ENCODE measurements at regions not wholly inside any gene's neighbourhood (a gene's known extent, or its start where the extent isn't known, plus 50 kb on each side); places are given as distances from the start of the nearest gene placed in this dataset.

DNA sequence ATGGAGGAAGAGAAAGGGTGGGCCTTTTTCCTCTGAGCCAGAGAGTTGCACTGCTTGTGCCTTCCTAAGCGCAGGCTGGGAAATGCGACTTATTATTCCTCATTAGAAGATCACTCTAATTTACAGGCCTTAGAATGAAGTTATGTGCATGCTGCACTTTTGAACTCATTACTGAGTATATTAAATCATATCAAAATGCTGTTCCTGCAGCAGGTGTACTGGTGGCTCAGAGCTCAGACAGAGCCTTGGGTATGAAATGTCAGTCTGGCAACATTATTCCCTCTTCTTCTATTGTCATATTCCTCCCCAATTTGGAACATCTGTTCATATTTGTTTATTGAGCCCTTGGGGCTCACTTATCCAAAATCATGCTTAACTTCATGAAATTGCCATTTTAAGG lies 85.5 kb downstream of the ADCYAP1 start:
- TF ChIP-seq POLR2A (IDR thresholded peaks at IDR 0.05; ENCODE audit: low read depth, low read length) (no peak), POLR2AphosphoS5 (IDR thresholded peaks at IDR 0.05; ENCODE audit: low read depth, low read length) (no peak), PAX5 (IDR thresholded peaks at IDR 0.05; ENCODE audit: insufficient read depth, low read length, severe bottlenecking) (no peak), SPI1 (IDR thresholded peaks at IDR 0.05; ENCODE audit: low read depth, low read length) (no peak), TAF1 (IDR thresholded peaks at IDR 0.05; ENCODE audit: low read depth, low read length) (no peak), POU2F2 (IDR thresholded peaks at IDR 0.05; ENCODE audit: low read depth, low read length) (no peak)

Data from GM12891 (cell line).